Stimulated activated CD8-positive, alpha-beta memory T cell treated with anti-CD3 and anti-CD28 coated beads, Interleukin-4, amount 100 ng/mL, for 24 hours (primary cell): ENCODE measurements at regions not wholly inside any gene's neighbourhood (a gene's known extent, or its start where the extent isn't known, plus 50 kb on each side); places are given as distances from the start of the nearest gene placed in this dataset.
"Not testable (repeated sequence)": the region's sequence is repeated elsewhere in the genome, so short reads cannot be mapped to it uniquely, and the experiment has no call there.

ENCODE experiments used
- DNase-seq: peaks from one replicate; pipeline ENCODE4 v3.0.0-alpha.2; 2020; ENCODE audit warnings: low read depth

- not testable (repeated sequence) for DNase-seq
Measured at GRCh38 chr7:150046290-150047194, 172.8 kb downstream of the ATP6V0E2 start.

GRCh38 chr7:150047329-150047728, 173.6 kb downstream of the ATP6V0E2 start:
- not testable (repeated sequence) for DNase-seq

GRCh38 chr7:150047772-150048171, 174.0 kb downstream of the ATP6V0E2 start:
- DNase-seq, result not testable (repeated sequence)

- DNase-seq, result not testable (repeated sequence)
Measured at GRCh38 chr7:150048244-150049011, 174.7 kb downstream of the ATP6V0E2 start.

- not testable (repeated sequence) for DNase-seq
Measured at GRCh38 chr7:150049012-150049655, 175.4 kb downstream of the ATP6V0E2 start.

- DNase-seq, result not testable (repeated sequence)
Measured at GRCh38 chr7:150053396-150053795, 179.6 kb downstream of the ATP6V0E2 start.

- not testable (repeated sequence) for DNase-seq
Measured at GRCh38 chr7:150054242-150054641, 180.5 kb downstream of the ATP6V0E2 start.

- DNase-seq, result peak; percentile 82
Measured at GRCh38 chr7:150060259-150061221, 186.8 kb downstream of the ATP6V0E2 start.

GRCh38 chr7:150063195-150063594, 189.4 kb downstream of the ATP6V0E2 start:
- DNase-seq, result not testable (repeated sequence)

- not testable (repeated sequence) for DNase-seq
Measured at GRCh38 chr7:150069555-150070313, 196.0 kb downstream of the ATP6V0E2 start.

- DNase-seq, result not testable (repeated sequence)
Measured at GRCh38 chr7:150077543-150077942, 203.8 kb downstream of the ATP6V0E2 start.

- not testable (repeated sequence) for DNase-seq
Measured at GRCh38 chr7:150081865-150082264, 208.1 kb downstream of the ATP6V0E2 start.

GRCh38 chr7:150084724-150085123, 211.0 kb downstream of the ATP6V0E2 start:
- not testable (repeated sequence) for DNase-seq

- DNase-seq, result not testable (repeated sequence)
Measured at GRCh38 chr7:150087478-150087877, 213.7 kb downstream of the ATP6V0E2 start.

- DNase-seq, result not testable (repeated sequence)
Measured at GRCh38 chr7:150089139-150089538, 215.4 kb downstream of the ATP6V0E2 start.

- not testable (repeated sequence) for DNase-seq
Measured at GRCh38 chr7:150090776-150091175, 217.0 kb downstream of the ATP6V0E2 start.

- not testable (repeated sequence) for DNase-seq
Measured at GRCh38 chr7:150093897-150094296, 220.1 kb downstream of the ATP6V0E2 start.

GRCh38 chr7:150096213-150096994, 222.6 kb downstream of the ATP6V0E2 start:
- DNase-seq, result not testable (repeated sequence)

GRCh38 chr7:150098592-150098991, 224.6 kb upstream of the LRRC61 start:
- not testable (repeated sequence) for DNase-seq
